SK-N-SH (cell line): ENCODE measurements at regions not wholly inside any gene's neighbourhood (a gene's known extent, or its start where the extent isn't known, plus 50 kb on each side); places are given as distances from the start of the nearest gene placed in this dataset.

ENCODE experiments used
- CTCF ChIA-PET: fragments of 300-600, 350-600 bp; formaldehyde crosslinking; extraction: SDS; loops from one replicate; lab custom pipeline; 2021; lab: Yijun Ruan, JAX
- POLR2A ChIA-PET: fragments of 350-600 bp; sonication (Branson Sonifier 250); formaldehyde crosslinking; extraction: SDS; loops from one replicate; lab custom pipeline; 2020; ENCODE audit warnings: antibody characterized with exemption, inconsistent platforms; lab: Yijun Ruan, JAX
- DNase-seq: peaks from one replicate; pipeline ENCODE4 v3.0.0; 2012
- H2AFZ ChIP-seq: fragments of 200-600 bp; sonication (generic); 2 replicates; pipeline ENCODE4 v1.8.1; 2016; ENCODE audit warnings: antibody characterized with exemption, mild to moderate bottlenecking, low read depth
- H3F3A ChIP-seq: fragments of 200-600 bp; sonication (generic); replicated peaks from 2 replicates; pipeline ENCODE3; 2016; ENCODE audit warnings: antibody characterized with exemption, mild to moderate bottlenecking; ENCODE audit not compliant: insufficient read depth
- H3K27ac ChIP-seq, 2 experiments: fragments of 200-500 bp in 1 of 2; fragments of 200-600 bp in 1 of 2; sonication (Bioruptor generic) in 1 of 2; sonication (generic), shearing (Covaris generic) in 1 of 2; 2 replicates each; pipeline versions ENCODE4 v1.5.1 to v1.6.1; 2014 to 2016; ENCODE audit warnings: low read depth in 2 of 2, inconsistent platforms in 1 of 2, low read length in 1 of 2, mild to moderate bottlenecking in 1 of 2, mixed read lengths in 1 of 2
- H3K27me3 ChIP-seq: fragments of 200-600 bp; sonication (generic), shearing (Covaris generic); 2 replicates; pipeline ENCODE4 v1.6.1; 2016; ENCODE audit warnings: mixed run types; ENCODE audit not compliant: insufficient read depth
- H3K36me3 ChIP-seq, 2 experiments: fragments of 200-500 bp in 1 of 2; fragments of 200-600 bp in 1 of 2; sonication (Bioruptor generic) in 1 of 2; sonication (generic) in 1 of 2; replicated peaks in 1 of 2; 2 replicates each; pipeline versions ENCODE3 to v1.5.1; 2014 to 2016; ENCODE audit warnings: low read length in 1 of 2, mild to moderate bottlenecking in 1 of 2; ENCODE audit not compliant: insufficient read depth in 2 of 2, control insufficient read depth in 1 of 2
- H3K4me1 ChIP-seq, 2 experiments: fragments of 200-500 bp in 1 of 2; fragments of 200-600 bp in 1 of 2; sonication (Bioruptor generic) in 1 of 2; sonication (generic), shearing (Covaris generic) in 1 of 2; 2 replicates each; pipeline versions ENCODE4 v1.5.1 to v1.6.1; 2014 to 2016; ENCODE audit warnings: low read depth in 1 of 2, low read length in 1 of 2, mixed run types in 1 of 2; ENCODE audit not compliant: insufficient read depth in 2 of 2, control insufficient read depth in 1 of 2
- H3K4me2 ChIP-seq: fragments of 200-600 bp; sonication (generic), shearing (Covaris generic); 2 replicates; pipeline ENCODE4 v1.6.1; 2017; ENCODE audit warnings: mixed run types
- H3K4me3 ChIP-seq, 2 experiments: fragments of 200-500 bp in 1 of 2; fragments of 200-600 bp in 1 of 2; sonication (Bioruptor generic) in 1 of 2; sonication (generic), shearing (Covaris generic) in 1 of 2; 2 replicates each; pipeline versions ENCODE4 v1.5.1 to v1.8.1; 2014 to 2016; ENCODE audit warnings: low read depth in 2 of 2, inconsistent platforms in 1 of 2, low read length in 1 of 2, mild to moderate bottlenecking in 1 of 2, mixed read lengths in 1 of 2, moderate library complexity in 1 of 2
- H3K79me2 ChIP-seq: fragments of 200-600 bp; sonication (generic); 2 replicates; pipeline ENCODE4 v1.8.1; 2017; ENCODE audit warnings: mild to moderate bottlenecking; ENCODE audit not compliant: insufficient read depth
- H3K9ac ChIP-seq: fragments of 200-600 bp; sonication (generic); 2 replicates; pipeline ENCODE4 v1.6.1; 2017; ENCODE audit warnings: mixed run types
- H3K9me2 ChIP-seq: fragments of 200-600 bp; sonication (generic); 2 replicates; pipeline ENCODE4 v1.6.1; 2017; ENCODE audit warnings: mixed run types
- H3K9me3 ChIP-seq: fragments of 200-600 bp; sonication (generic); 2 replicates; pipeline ENCODE4 v1.6.1; 2017; ENCODE audit warnings: mixed run types, mild to moderate bottlenecking, moderate library complexity
- H4K20me1 ChIP-seq: fragments of 200-600 bp; sonication (generic); 2 replicates; pipeline ENCODE4 v1.6.1; 2017; ENCODE audit warnings: mild to moderate bottlenecking, mixed run types; ENCODE audit not compliant: insufficient read depth
- CHD2 ChIP-seq: fragments of 150-350 bp; IDR thresholded peaks from 2 replicates; pipeline ENCODE4 v1.6.1; 2018; ENCODE audit warnings: low read length; ENCODE audit not compliant: partially characterized antibody
- ELF1 ChIP-seq: IDR thresholded peaks from 2 replicates; pipeline ENCODE4 v1.4.0; 2012
- FOXJ3 ChIP-seq: sonication (generic); formaldehyde crosslinking; IDR thresholded peaks from 2 replicates; pipeline ENCODE4 v1.5.1; 2020; ENCODE audit warnings: mild to moderate bottlenecking, missing genetic modification reagents
- FOXM1 ChIP-seq: IDR thresholded peaks from 2 replicates; pipeline ENCODE4 v1.4.0; 2012; ENCODE audit warnings: low read depth, mild to moderate bottlenecking
- IRF3 ChIP-seq: fragments of 150-350 bp; IDR thresholded peaks from 2 replicates; pipeline ENCODE4 v1.6.1; 2016; ENCODE audit warnings: mild to moderate bottlenecking, low read depth, low read length
- MEF2A ChIP-seq: IDR thresholded peaks from 2 replicates; pipeline ENCODE4 v1.4.0; 2012; ENCODE audit warnings: low read depth, borderline replicate concordance
- NFIC ChIP-seq: IDR thresholded peaks from 2 replicates; pipeline ENCODE4 v1.4.0; 2012; ENCODE audit warnings: borderline replicate concordance
- NRF1 ChIP-seq: IDR thresholded peaks from 2 replicates; pipeline ENCODE4 v1.6.1; 2012; ENCODE audit warnings: low read depth, mild to moderate bottlenecking, low read length
- POLR2AphosphoS5 ChIP-seq: IDR thresholded peaks from 2 replicates; pipeline ENCODE4 v1.6.1; 2012; ENCODE audit warnings: low read depth, low read length
- RAD21 ChIP-seq: IDR thresholded peaks from 2 replicates; pipeline ENCODE4 v1.6.1; 2012; ENCODE audit warnings: mild to moderate bottlenecking, low read length
- REST ChIP-seq: IDR thresholded peaks from 2 replicates; pipeline ENCODE4 v1.6.1; 2012; ENCODE audit warnings: mild to moderate bottlenecking, low read depth, low read length, moderate library complexity
- RFX5 ChIP-seq: IDR thresholded peaks from 2 replicates; pipeline ENCODE4 v1.6.1; 2012; ENCODE audit warnings: mild to moderate bottlenecking, improper control_type of control experiment, low read length
- RXRA ChIP-seq: IDR thresholded peaks from 2 replicates; pipeline ENCODE4 v1.4.0; 2012; ENCODE audit warnings: low read depth, mild to moderate bottlenecking, borderline replicate concordance
- TCF12 ChIP-seq: IDR thresholded peaks from 2 replicates; pipeline ENCODE4 v1.4.0; 2012
- USF1 ChIP-seq: IDR thresholded peaks from 2 replicates; pipeline ENCODE4 v1.4.0; 2012; ENCODE audit warnings: low read depth, borderline replicate concordance
- USF2 ChIP-seq: fragments of 150-350 bp; IDR thresholded peaks from 2 replicates; pipeline ENCODE4 v1.6.1; 2017; ENCODE audit warnings: antibody characterized with exemption, low read length, low read depth, borderline replicate concordance
- YY1 ChIP-seq: IDR thresholded peaks from 2 replicates; pipeline ENCODE4 v1.4.0; 2012; ENCODE audit warnings: low read depth, mild to moderate bottlenecking
- ZBTB33 ChIP-seq: IDR thresholded peaks from 2 replicates; pipeline ENCODE4 v1.4.0; 2012; ENCODE audit warnings: low read depth, borderline replicate concordance
- WGBS: methylation state at CpG from one replicate; pipeline ENCODE4 v1.1.6; 2017; ENCODE audit warnings: low lambda C conversion rate; 5-methylcytosine and 5-hydroxymethylcytosine counted together

- no peaks in the 10 kb centered on the region for H3F3A ChIP-seq
- WGBS, result 15% methylated on average over 1 of the region's 1 CpG
- H3K4me3 ChIP-seq, result no peak overlapping the region
- H3K36me3 ChIP-seq, result no peaks in the 10 kb centered on the region
- H3K27ac ChIP-seq, result no peak overlapping the region
- no peaks in the 10 kb centered on the region for H4K20me1 ChIP-seq
- no peaks in the 10 kb centered on the region for H3K4me1 ChIP-seq
- CTCF ChIA-PET, result no interaction called here
- TF ChIP-seq NFIC, result no peak
- TF ChIP-seq RAD21, result no peak
- no peak for TF ChIP-seq FOXM1
- TF ChIP-seq YY1, result no peak
- TF ChIP-seq CHD2, result no peak
- TF ChIP-seq USF1, result no peak
- TF ChIP-seq USF2, result no peak
- TF ChIP-seq REST, result no peak
- no peak for TF ChIP-seq RXRA
- TF ChIP-seq POLR2AphosphoS5, result no peak
- TF ChIP-seq FOXJ3 (CRISPR knock-in tag), result no peak
- no peak for TF ChIP-seq NRF1
- TF ChIP-seq ELF1, result no peak
- no peak for TF ChIP-seq TCF12
- TF ChIP-seq ZBTB33, result no peak
- no peak for TF ChIP-seq RFX5
- no peak for TF ChIP-seq IRF3
- TF ChIP-seq MEF2A, result no peak
- H2AFZ ChIP-seq, result no peak overlapping the region
- no peak overlapping the region for H3K9ac ChIP-seq
- POLR2A ChIA-PET, result no interaction called here
- H3K4me2 ChIP-seq, result no peak overlapping the region
- H3K79me2 ChIP-seq, result no peaks in the 10 kb centered on the region
- H3K9me2 ChIP-seq, result no peaks in the 10 kb centered on the region
- H3K9me3 ChIP-seq, result no peaks in the 10 kb centered on the region
- DNase-seq, result no peak
- H3K27me3 ChIP-seq, result no peaks in the 10 kb centered on the region
These were observed 752.2 kb downstream of the EFNB2 start for GRCh38 chr13:105783261-105783660.
